Ishikawa (cell line): ENCODE measurements at regions not wholly inside any gene's neighbourhood (a gene's known extent, or its start where the extent isn't known, plus 50 kb on each side); places are given as distances from the start of the nearest gene placed in this dataset.

Experiments used
- EP300 ChIP-seq: IDR thresholded peaks from 2 replicates; pipeline ENCODE4 v1.6.1; 2012; ENCODE audit warnings: borderline replicate concordance
- MAX ChIP-seq: IDR thresholded peaks from 2 replicates; pipeline ENCODE4 v1.6.1; 2012
- RAD21 ChIP-seq: IDR thresholded peaks from 2 replicates; pipeline ENCODE4 v1.6.1; 2012; ENCODE audit warnings: low read depth
- TAF1 ChIP-seq: IDR thresholded peaks from 2 replicates; pipeline ENCODE4 v1.6.1; 2012; ENCODE audit warnings: low read depth, mild to moderate bottlenecking
- YY1 ChIP-seq: IDR thresholded peaks from 2 replicates; pipeline ENCODE4 v1.6.1; 2012; ENCODE audit warnings: low read depth

DNA sequence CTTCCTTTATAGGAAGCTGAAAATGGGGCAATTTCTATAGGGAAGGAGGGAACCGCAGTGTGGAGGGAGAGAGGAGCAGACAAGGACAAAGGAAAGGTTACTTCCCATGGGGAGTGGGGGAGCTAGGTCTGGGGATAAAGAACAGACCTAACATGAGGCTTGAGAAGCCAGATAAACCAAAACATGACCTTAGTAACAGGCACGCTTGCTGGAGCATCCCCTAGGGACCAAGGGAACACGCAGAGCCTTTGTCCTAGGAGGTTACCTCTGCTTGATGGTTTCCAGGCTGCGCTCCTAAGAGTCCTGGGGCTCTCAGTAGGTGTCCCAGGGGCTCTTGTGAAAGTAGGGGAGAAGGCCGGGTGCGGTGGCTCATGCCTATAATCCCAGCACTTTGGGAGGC is 271.4 kb upstream of the NCAM1 start:
- no peak for TF ChIP-seq RAD21
- no peak for TF ChIP-seq TAF1
- no peak for TF ChIP-seq YY1
- TF ChIP-seq EP300 = no peak
- TF ChIP-seq MAX = no peak
